Rectal smooth muscle tissue (tissue), 1 donor: ENCODE measurements at regions not wholly inside any gene's neighbourhood (a gene's known extent, or its start where the extent isn't known, plus 50 kb on each side); places are given as distances from the start of the nearest gene placed in this dataset.

ENCODE experiments used
- H3K27ac ChIP-seq: one replicate; pipeline ENCODE4 v1.7.0; 2013; ENCODE audit warnings: low read depth, low read length, inconsistent platforms
- H3K27me3 ChIP-seq: one replicate; pipeline ENCODE4 v1.7.0; 2013; ENCODE audit warnings: low read length; ENCODE audit not compliant: control insufficient read depth, insufficient read depth
- H3K36me3 ChIP-seq: one replicate; pipeline ENCODE4 v1.7.0; 2013; ENCODE audit warnings: low read length; ENCODE audit not compliant: control insufficient read depth, insufficient read depth
- H3K4me1 ChIP-seq: one replicate; pipeline ENCODE4 v1.7.0; 2013; ENCODE audit warnings: low read length; ENCODE audit not compliant: control insufficient read depth, insufficient read depth
- H3K4me3 ChIP-seq: one replicate; pipeline ENCODE4 v1.7.0; 2013; ENCODE audit warnings: low read length
- H3K9ac ChIP-seq: one replicate; pipeline ENCODE4 v1.7.0; 2013; ENCODE audit warnings: low read length

- H3K4me1 ChIP-seq, result no peaks in the 10 kb centered on the region
- no peak overlapping the region for H3K27ac ChIP-seq
- no peaks in the 10 kb centered on the region for H3K27me3 ChIP-seq
- H3K36me3 ChIP-seq, result no peaks in the 10 kb centered on the region
- H3K9ac ChIP-seq, result no peak overlapping the region
- H3K4me3 ChIP-seq, result no peak overlapping the region
These were observed 172.5 kb upstream of the ALG10B start for GRCh38 chr12:38144049-38144448.

DNA sequence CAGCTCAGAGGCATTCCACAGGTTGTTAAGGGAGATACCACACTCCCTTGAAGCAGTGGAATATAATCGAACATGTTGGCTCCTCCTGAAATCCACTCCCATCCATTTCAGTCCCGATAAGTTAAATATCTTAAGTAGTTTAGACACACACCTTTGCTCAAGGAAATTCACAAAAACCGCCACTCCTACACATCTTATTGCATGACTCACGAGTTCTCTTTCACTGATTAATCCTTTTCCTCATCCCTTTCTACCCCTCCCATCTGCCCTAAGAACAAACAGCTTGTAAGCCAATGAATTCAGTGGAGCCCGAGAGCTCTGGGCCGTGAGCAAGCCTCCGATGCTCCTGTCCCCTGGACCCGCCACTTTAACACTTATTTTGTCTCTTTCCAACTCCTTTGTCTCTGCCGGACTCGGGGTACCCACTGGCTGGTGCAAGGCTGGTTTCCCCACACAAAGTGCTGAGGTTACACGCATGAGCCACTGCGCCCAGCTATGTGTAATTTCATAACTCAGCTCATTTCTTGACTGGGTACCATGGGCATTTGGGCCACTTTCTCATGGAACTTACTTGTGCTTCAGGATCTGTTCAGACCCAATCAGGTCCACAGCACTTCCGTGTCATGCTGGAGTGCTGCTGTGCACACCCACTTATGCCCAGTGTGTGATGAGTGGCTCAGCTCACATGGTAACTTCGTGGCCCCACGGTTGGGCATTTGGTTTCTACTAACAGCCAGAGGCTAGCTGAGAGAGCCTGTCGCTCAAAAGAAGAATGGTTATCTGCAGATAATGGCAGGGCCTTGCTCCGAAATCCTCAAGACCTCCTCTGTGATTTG lies 171.8 kb upstream of the ALG10B start:
- no peak overlapping the region for H3K4me3 ChIP-seq
- no peaks in the 10 kb centered on the region for H3K4me1 ChIP-seq
- no peaks in the 10 kb centered on the region for H3K27me3 ChIP-seq
- H3K9ac ChIP-seq, result no peak overlapping the region
- no peak overlapping the region for H3K27ac ChIP-seq
- H3K36me3 ChIP-seq, result no peaks in the 10 kb centered on the region

GRCh38 chr12:38149395-38150073 lies 167.0 kb upstream of the ALG10B start:
- H3K36me3 ChIP-seq, result no peaks in the 10 kb centered on the region
- no peaks in the 10 kb centered on the region for H3K4me1 ChIP-seq
- H3K27ac ChIP-seq, result no peak overlapping the region
- no peak overlapping the region for H3K4me3 ChIP-seq
- no peak overlapping the region for H3K9ac ChIP-seq
- H3K27me3 ChIP-seq, result no peaks in the 10 kb centered on the region

DNA sequence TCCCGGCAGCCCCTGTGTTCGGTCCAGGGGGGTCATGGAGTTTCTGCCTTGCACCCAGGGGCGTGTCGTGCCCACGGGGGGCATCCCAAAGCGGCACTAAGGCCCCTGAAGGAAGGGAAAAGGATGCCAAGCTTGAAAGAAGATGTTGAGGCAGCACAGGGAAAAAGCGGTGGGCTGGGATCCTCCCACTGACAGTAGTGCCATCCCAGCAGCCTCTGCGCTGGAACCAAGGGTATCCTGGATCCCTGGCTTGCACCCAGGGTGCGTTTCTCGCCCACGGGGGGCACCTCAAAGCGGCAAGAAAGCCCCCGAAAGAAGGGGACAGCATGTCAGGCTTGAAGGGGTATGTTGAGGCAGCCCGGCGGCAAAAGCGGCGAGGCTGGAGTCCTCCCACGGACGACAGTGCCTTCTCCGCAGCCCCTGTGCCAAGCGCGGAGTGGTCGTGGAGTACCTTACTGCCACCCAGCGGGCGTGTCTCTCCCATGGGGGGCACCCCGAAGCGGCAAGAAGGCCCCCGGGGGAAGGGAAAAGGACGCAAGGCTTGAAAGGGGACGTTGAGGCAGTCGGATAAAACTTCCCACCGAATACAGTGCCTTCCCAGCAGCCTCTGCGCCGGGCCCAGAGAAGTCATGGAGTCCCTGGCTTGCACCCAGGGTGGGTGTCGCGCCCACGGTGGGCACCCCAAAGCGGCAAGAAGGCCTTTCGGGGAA lies 164.4 kb upstream of the ALG10B start:
- H3K9ac ChIP-seq, result no peak overlapping the region
- no peak overlapping the region for H3K4me3 ChIP-seq
- H3K27ac ChIP-seq, result no peak overlapping the region
- H3K27me3 ChIP-seq, result no peaks in the 10 kb centered on the region
- no peaks in the 10 kb centered on the region for H3K4me1 ChIP-seq
- no peaks in the 10 kb centered on the region for H3K36me3 ChIP-seq

GRCh38 chr12:38152816-38153736 lies 163.5 kb upstream of the ALG10B start:
- no peak overlapping the region for H3K4me3 ChIP-seq
- H3K4me1 ChIP-seq, result no peaks in the 10 kb centered on the region
- H3K27me3 ChIP-seq, result no peaks in the 10 kb centered on the region
- H3K9ac ChIP-seq, result no peak overlapping the region
- H3K36me3 ChIP-seq, result no peaks in the 10 kb centered on the region
- no peak overlapping the region for H3K27ac ChIP-seq

DNA sequence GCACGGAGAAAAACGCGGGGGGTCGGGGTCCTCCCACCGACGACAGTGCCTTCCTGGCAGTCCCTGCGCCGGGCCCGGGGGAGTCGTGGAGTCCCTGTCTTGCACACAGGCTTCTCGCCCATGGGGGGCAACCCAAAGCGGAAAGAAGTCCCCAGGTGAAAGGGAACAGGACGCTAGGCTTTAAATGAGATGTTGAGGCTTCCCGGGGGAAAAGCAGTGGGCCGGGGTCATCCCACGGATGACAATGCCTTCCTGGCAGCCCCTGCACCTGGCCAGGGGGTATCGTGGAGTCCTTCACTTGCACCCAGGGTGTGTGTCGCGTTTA lies 162.9 kb upstream of the ALG10B start:
- Histone ChIP-seq H3K9ac (no peak overlapping the region), H3K27ac (no peak overlapping the region), H3K4me3 (no peak overlapping the region)

GRCh38 chr12:38154096-38155019 lies 162.2 kb upstream of the ALG10B start:
- Histone ChIP-seq H3K27ac (no peak overlapping the region), H3K36me3 (no peaks in the 10 kb centered on the region), H3K4me1 (no peaks in the 10 kb centered on the region), H3K9ac (no peak overlapping the region), H3K4me3 (no peak overlapping the region), H3K27me3 (no peaks in the 10 kb centered on the region)

More for the DNA sequence above, 162.9 kb upstream of the ALG10B start:
- no peaks in the 10 kb centered on the region for H3K4me1 ChIP-seq
- H3K27me3 ChIP-seq, result no peaks in the 10 kb centered on the region
- no peaks in the 10 kb centered on the region for H3K36me3 ChIP-seq

- Histone ChIP-seq H3K9ac (no peak overlapping the region), H3K4me3 (no peak overlapping the region), H3K4me1 (no peaks in the 10 kb centered on the region), H3K27ac (no peak overlapping the region), H3K36me3 (no peaks in the 10 kb centered on the region), H3K27me3 (no peaks in the 10 kb centered on the region)
These were observed 161.6 kb upstream of the ALG10B start for GRCh38 chr12:38155020-38155395.

GRCh38 chr12:38155526-38156496 lies 160.8 kb upstream of the ALG10B start:
- H3K27ac ChIP-seq, result no peak overlapping the region
- no peaks in the 10 kb centered on the region for H3K4me1 ChIP-seq
- H3K9ac ChIP-seq, result no peak overlapping the region
- no peaks in the 10 kb centered on the region for H3K27me3 ChIP-seq
- H3K36me3 ChIP-seq, result no peaks in the 10 kb centered on the region
- H3K4me3 ChIP-seq, result no peak overlapping the region

- Histone ChIP-seq H3K27me3 (no peaks in the 10 kb centered on the region), H3K4me3 (no peak overlapping the region), H3K9ac (no peak overlapping the region), H3K4me1 (no peaks in the 10 kb centered on the region), H3K27ac (no peak overlapping the region), H3K36me3 (no peaks in the 10 kb centered on the region)
These were observed 159.9 kb upstream of the ALG10B start for GRCh38 chr12:38156497-38157245.
